Fibroblast of pulmonary artery (primary cell): ENCODE measurements at regions not wholly inside any gene's neighbourhood (a gene's known extent, or its start where the extent isn't known, plus 50 kb on each side); places are given as distances from the start of the nearest gene placed in this dataset.

Source experiments
- DNase-seq: peaks from one replicate; pipeline ENCODE4 v3.0.0-alpha.2; 2010; ENCODE audit warnings: low read depth
- H3K4me3 ChIP-seq: replicated peaks from 2 replicates; pipeline ENCODE4 v1.5.1; 2011; ENCODE audit warnings: low read depth, mild to moderate bottlenecking, control low read depth, low read length, moderate library complexity
- CTCF ChIP-seq: IDR thresholded peaks from 2 replicates; pipeline ENCODE4 v1.5.1; 2011; ENCODE audit warnings: mild to moderate bottlenecking, control low read depth, low read length, inconsistent platforms; ENCODE audit errors: missing control alignments

- no peak for TF ChIP-seq CTCF
- peak; percentile 13 for DNase-seq
- H3K4me3 ChIP-seq: no peak overlapping the region
Measured at GRCh38 chr5:164497311-164498064, 992.1 kb downstream of the MAT2B start.

- TF ChIP-seq CTCF: no peak
- H3K4me3 ChIP-seq: no peak overlapping the region
- DNase-seq: no peak
Measured at GRCh38 chr5:164498438-164498837, 993.0 kb downstream of the MAT2B start.

GRCh38 chr5:164500856-164501255 lies 995.4 kb downstream of the MAT2B start:
- no peak for DNase-seq
- TF ChIP-seq CTCF: no peak
- H3K4me3 ChIP-seq: no peak overlapping the region

- no peak for DNase-seq
- no peak for TF ChIP-seq CTCF
- no peak overlapping the region for H3K4me3 ChIP-seq
Measured at GRCh38 chr5:164501344-164501743, 995.9 kb downstream of the MAT2B start.

GRCh38 chr5:164504141-164504772 lies 998.8 kb downstream of the MAT2B start:
- peak; percentile 89 for TF ChIP-seq CTCF
- peak; percentile 82 for DNase-seq

GRCh38 chr5:164505791-164506190 lies 1000.4 kb downstream of the MAT2B start:
- DNase-seq: no peak
- no peak for TF ChIP-seq CTCF
- no peak overlapping the region for H3K4me3 ChIP-seq

More at GRCh38 chr5:164504141-164504772, 998.8 kb downstream of the MAT2B start:
- H3K4me3 ChIP-seq: no peak overlapping the region
